Right forelimb (tissue), 1 donor: ENCODE measurements at regions not wholly inside any gene's neighbourhood (a gene's known extent, or its start where the extent isn't known, plus 50 kb on each side); places are given as distances from the start of the nearest gene placed in this dataset.
"Not testable (repeated sequence)": the region's sequence is repeated elsewhere in the genome, so short reads cannot be mapped to it uniquely, and the experiment has no call there.

Experiments used
- DNase-seq: peaks from one replicate; pipeline ENCODE4 v3.0.0-alpha.2; 2018

- no peak for DNase-seq
These were observed 410.7 kb upstream of the API5 start for GRCh38 chr11:42901084-42901483.

- DNase-seq = no peak
These were observed 405.6 kb upstream of the API5 start for GRCh38 chr11:42906226-42906625.

- no peak for DNase-seq
These were observed 398.1 kb upstream of the API5 start for GRCh38 chr11:42913731-42914130.

GRCh38 chr11:42923651-42924050 lies 388.1 kb upstream of the API5 start:
- no peak for DNase-seq

GRCh38 chr11:42925916-42926315 lies 385.9 kb upstream of the API5 start:
- DNase-seq = no peak

GRCh38 chr11:42947405-42947804 lies 364.4 kb upstream of the API5 start:
- no peak for DNase-seq

- not testable (repeated sequence) for DNase-seq
These were observed 361.9 kb upstream of the API5 start for GRCh38 chr11:42949738-42950376.

GRCh38 chr11:42951266-42951665 lies 360.5 kb upstream of the API5 start:
- DNase-seq = no peak

- DNase-seq = no peak
These were observed 354.0 kb upstream of the API5 start for GRCh38 chr11:42957831-42958230.

GRCh38 chr11:42958635-42959034 lies 353.2 kb upstream of the API5 start:
- no peak for DNase-seq

GRCh38 chr11:42960521-42961088 lies 351.2 kb upstream of the API5 start:
- no peak for DNase-seq

GRCh38 chr11:42967653-42968052 lies 344.1 kb upstream of the API5 start:
- DNase-seq = no peak

GRCh38 chr11:42972741-42973140 lies 339.1 kb upstream of the API5 start:
- no peak for DNase-seq

GRCh38 chr11:42974510-42975179 lies 337.2 kb upstream of the API5 start:
- DNase-seq = no peak

GRCh38 chr11:42975180-42975529 lies 336.6 kb upstream of the API5 start:
- no peak for DNase-seq

GRCh38 chr11:42976636-42977217 lies 335.1 kb upstream of the API5 start:
- no peak for DNase-seq

- DNase-seq = no peak
These were observed 319.2 kb upstream of the API5 start for GRCh38 chr11:42992594-42992993.

GRCh38 chr11:42996421-42997307 lies 315.1 kb upstream of the API5 start:
- DNase-seq = no peak

- not testable (repeated sequence) for DNase-seq
These were observed 306.9 kb upstream of the API5 start for GRCh38 chr11:43004879-43005278.

GRCh38 chr11:43010042-43010441 lies 301.8 kb upstream of the API5 start:
- DNase-seq = no peak

- no peak for DNase-seq
These were observed 299.2 kb upstream of the API5 start for GRCh38 chr11:43012606-43013005.

- DNase-seq = no peak
These were observed 290.3 kb upstream of the API5 start for GRCh38 chr11:43021466-43021865.

- no peak for DNase-seq
These were observed 277.5 kb upstream of the API5 start for GRCh38 chr11:43034341-43034740.
